ENCODE measurements at regions not wholly inside any gene's neighbourhood (a gene's known extent, or its start where the extent isn't known, plus 50 kb on each side); places are given as distances from the start of the nearest gene placed in this dataset.

- TF ChIP-seq CTCF (IDR thresholded peaks at IDR 0.05) (no peak), USF2 (CRISPR knock-in tag; IDR thresholded peaks at IDR 0.05) (no peak), CBFB (CRISPR knock-in tag; IDR thresholded peaks at IDR 0.05; ENCODE audit: low read depth) (no peak), ESRRA (CRISPR knock-in tag; IDR thresholded peaks at IDR 0.05; ENCODE audit: borderline replicate concordance) (no peak), ELF4 (CRISPR knock-in tag; IDR thresholded peaks at IDR 0.05; ENCODE audit: low read depth) (no peak)
- TF ChIP-seq, protein P1, sequence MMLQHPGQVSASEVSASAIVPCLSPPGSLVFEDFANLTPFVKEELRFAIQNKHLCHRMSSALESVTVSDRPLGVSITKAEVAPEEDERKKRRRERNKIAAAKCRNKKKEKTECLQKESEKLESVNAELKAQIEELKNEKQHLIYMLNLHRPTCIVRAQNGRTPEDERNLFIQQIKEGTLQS (CRISPR knock-in tag; conservative IDR thresholded peaks at IDR 0.05) = no peak
- TF ChIP-seq, protein P2, sequence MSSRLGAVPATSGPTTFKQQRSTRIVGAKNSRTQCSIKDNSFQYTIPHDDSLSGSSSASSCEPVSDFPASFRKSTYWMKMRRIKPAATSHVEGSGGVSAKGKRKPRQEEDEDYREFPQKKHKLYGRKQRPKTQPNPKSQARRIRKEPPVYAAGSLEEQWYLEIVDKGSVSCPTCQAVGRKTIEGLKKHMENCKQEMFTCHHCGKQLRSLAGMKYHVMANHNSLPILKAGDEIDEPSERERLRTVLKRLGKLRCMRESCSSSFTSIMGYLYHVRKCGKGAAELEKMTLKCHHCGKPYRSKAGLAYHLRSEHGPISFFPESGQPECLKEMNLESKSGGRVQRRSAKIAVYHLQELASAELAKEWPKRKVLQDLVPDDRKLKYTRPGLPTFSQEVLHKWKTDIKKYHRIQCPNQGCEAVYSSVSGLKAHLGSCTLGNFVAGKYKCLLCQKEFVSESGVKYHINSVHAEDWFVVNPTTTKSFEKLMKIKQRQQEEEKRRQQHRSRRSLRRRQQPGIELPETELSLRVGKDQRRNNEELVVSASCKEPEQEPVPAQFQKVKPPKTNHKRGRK (CRISPR knock-in tag; IDR thresholded peaks at IDR 0.05; ENCODE audit: borderline replicate concordance) = no peak
Measured at GRCh38 chr2:223108351-223109050, 56.5 kb downstream of the KCNE4 start.
